ENCODE measurements at regions not wholly inside any gene's neighbourhood (a gene's known extent, or its start where the extent isn't known, plus 50 kb on each side); places are given as distances from the start of the nearest gene placed in this dataset.
"Not testable (repeated sequence)": the region's sequence is repeated elsewhere in the genome, so short reads cannot be mapped to it uniquely, and the experiment has no call there.

DNA sequence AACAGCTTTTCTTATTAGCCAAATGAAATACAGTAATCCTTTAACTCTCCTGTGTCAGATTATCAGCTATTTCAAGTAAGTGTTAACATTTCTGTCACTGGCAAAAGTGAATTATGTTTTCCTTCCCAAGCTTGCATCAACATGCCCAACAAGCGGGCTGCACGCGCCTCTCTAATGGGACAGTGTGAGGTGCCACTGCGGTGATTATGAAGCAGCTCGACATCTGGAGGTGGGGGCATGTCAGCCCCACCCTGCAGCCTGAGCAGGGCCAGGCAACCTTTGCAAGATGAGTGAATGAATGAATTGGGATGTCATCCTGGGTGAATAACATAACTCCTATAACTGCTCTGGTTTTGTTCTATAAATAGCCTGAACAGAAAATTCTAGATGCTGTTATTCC, 301.4 kb downstream of the ZNF326 start:
- no peak for DNase-seq (ENCODE audit: low spot score)

DNA sequence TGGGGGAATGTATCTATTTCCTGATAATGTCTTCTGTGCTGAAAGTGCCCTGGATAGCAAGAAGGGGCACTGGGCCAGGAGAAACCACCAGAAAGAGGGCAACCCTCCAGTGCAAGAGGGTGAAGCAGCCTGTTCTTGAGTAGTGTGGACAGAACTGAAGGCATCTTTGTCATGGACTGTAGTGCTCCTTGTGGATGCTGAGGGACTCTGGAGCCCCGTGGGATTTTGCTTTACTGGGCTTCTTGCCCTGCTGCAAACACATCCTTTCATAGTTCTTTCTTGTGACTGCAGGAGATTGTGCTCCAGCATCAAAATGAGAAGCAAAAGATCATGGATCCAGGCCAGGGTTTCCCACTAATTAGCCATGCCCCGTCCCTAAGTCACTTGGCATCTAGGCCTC, 300.6 kb downstream of the ZNF326 start:
- no peak for DNase-seq (ENCODE audit: low spot score)

GRCh38 chr1:90291431-90292216, 296.7 kb downstream of the ZNF326 start:
- no peak for DNase-seq (ENCODE audit: low spot score)

DNA sequence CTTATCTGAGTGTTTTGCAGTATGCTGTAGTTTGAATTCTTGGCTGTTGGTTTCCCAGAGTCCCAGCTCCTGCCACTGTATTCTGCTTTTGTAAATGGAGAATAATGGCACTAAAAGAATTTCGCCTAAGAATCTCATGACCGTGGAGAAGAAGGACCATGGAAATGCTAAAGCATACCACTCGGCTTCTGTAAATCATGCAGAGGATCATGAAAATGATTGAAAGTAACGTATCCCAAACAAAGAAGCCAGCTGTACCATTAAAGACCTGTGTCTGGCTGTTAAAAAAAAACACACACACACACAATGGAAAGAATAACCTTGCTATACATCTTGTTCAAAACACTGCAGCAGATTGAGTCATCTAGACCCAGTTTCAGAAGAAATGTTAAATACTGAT, 287.9 kb downstream of the ZNF326 start:
- DNase-seq (ENCODE audit: low spot score): no peak

DNA sequence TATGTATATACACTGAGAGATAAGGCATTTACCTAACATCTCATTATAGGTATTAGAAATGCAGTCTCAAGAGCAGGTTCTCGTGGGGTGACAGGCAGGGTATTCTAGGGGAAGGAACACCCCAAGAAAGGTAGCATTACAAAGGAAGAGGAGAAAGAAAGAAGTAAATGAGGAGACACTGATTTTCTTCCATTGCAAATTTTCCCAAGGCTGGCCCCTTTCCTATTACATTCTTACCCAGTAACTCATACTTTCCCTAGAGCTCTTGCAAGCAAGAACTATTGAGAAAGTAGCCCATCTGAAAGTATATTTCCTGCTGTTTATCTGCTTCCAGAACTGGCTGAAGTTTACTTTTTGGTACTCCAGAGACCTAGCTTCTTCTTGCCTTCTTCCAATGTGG, 287.0 kb downstream of the ZNF326 start:
- not testable (repeated sequence) for DNase-seq (ENCODE audit: low spot score)

GRCh38 chr1:90277270-90277669, 282.4 kb downstream of the ZNF326 start:
- DNase-seq (ENCODE audit: low spot score): no peak

GRCh38 chr1:90274376-90274775, 279.5 kb downstream of the ZNF326 start:
- DNase-seq (ENCODE audit: low spot score): peak; percentile 32

GRCh38 chr1:90273241-90273774, 278.4 kb downstream of the ZNF326 start:
- no peak for DNase-seq (ENCODE audit: low spot score)

DNA sequence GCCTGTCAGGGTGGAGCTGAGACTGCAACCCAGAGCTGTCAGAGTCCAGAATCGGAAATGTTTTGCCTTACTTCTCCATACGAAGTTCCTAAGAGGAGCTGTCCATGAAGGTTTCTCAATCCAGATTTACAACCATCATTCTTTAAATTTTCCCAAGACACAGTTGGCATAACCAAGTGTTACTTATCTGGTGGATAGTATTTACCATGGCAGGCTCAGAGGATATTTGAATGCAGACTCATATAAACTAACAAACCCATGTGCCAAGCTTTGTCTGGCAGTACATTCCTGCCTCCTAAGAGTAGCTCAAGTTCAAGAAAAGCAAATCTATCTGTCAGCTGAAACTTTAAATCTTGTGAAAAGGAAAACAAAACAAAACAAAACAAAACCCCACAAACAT, 267.9 kb downstream of the ZNF326 start:
- no peak for DNase-seq (ENCODE audit: low spot score)

DNA sequence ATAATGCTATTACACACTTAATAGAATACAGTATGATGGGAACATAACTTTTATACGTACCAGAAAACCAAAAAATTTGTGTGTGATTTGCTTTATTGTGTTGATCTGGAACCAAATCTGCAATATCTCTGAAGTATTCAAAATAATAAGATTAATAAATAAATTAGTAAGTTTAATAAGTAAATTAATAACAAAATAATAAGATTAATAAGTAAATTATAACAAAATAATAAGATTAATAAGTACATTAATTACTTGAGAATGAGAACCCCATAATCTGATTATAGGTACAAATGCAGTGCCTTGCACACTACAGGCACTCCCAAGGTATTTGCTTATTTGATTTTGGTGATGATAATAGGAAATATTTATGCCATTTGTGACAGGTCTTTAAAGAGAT, 267.4 kb downstream of the ZNF326 start:
- DNase-seq (ENCODE audit: low spot score): no peak

- DNase-seq (ENCODE audit: low spot score): no peak
Measured at GRCh38 chr1:90246069-90246468, 251.2 kb downstream of the ZNF326 start.

GRCh38 chr1:90236493-90236892, 241.6 kb downstream of the ZNF326 start:
- DNase-seq (ENCODE audit: low spot score): no peak

DNA sequence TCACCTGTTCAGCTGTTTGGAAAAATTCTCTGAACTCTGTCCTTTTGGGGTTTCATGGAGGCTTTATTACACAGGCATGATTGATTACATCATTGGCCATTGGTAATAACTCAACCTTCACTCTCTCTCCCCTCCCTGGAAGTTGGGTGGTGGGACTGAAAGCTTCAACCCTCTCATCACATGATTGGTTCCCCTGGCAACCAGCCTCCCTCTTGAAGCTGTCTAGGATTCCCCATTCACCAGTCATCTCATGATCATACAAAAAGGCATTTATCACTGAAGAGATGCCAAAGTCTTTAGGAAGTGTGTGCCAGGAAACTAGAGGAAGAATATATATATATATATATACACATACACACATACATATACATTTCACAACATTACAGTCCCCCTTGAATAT, 228.5 kb downstream of the ZNF326 start:
- DNase-seq (ENCODE audit: low spot score): no peak

- no peak for DNase-seq (ENCODE audit: low spot score)
Measured at GRCh38 chr1:90220941-90221693, 226.2 kb downstream of the ZNF326 start.

- no peak for DNase-seq (ENCODE audit: low spot score)
Measured at GRCh38 chr1:90220496-90220895, 225.6 kb downstream of the ZNF326 start.

GRCh38 chr1:90219166-90219871, 224.4 kb downstream of the ZNF326 start:
- not testable (repeated sequence) for DNase-seq (ENCODE audit: low spot score)

- DNase-seq (ENCODE audit: low spot score): no peak
Measured at GRCh38 chr1:90210633-90211491, 216.0 kb downstream of the ZNF326 start.

DNA sequence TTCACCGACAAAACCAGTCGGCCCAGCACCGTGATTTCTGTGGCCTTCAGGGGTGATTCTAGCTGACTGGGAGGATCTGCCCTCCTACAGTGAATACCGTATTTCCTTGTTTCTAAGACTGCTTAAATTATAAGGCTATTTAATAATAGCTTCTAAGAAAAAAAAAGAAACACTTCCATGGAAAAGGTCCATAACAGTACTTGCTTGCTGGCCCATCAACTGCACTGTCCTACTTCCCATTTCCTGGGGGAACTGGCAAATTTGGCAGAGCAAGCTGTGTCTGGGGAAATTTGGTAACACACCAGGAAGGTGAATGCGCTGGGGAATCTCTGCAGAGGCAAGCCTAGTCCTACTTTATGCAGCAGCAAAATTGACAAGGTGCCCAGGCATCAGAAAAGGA, 214.0 kb downstream of the ZNF326 start:
- no peak for DNase-seq (ENCODE audit: low spot score)

DNA sequence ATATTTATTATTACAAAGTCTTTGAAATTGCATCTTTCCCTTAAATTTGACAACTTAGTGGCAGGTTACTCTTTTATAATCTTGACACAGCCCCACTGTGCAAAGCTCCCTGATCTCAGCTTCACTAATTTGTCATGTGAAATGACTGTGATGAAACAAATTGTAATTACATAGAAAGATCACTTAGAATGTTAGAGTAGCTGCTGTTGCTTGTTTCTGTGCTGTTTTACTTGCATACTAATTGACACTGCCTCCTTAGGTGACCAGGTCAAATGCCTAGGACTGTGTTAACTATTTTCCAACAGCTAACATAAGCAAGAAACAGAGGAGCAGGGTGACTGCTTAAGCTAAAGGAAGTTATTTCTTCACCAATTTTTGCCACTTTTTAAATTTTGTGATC, 211.3 kb downstream of the ZNF326 start:
- no peak for DNase-seq (ENCODE audit: low spot score)

DNA sequence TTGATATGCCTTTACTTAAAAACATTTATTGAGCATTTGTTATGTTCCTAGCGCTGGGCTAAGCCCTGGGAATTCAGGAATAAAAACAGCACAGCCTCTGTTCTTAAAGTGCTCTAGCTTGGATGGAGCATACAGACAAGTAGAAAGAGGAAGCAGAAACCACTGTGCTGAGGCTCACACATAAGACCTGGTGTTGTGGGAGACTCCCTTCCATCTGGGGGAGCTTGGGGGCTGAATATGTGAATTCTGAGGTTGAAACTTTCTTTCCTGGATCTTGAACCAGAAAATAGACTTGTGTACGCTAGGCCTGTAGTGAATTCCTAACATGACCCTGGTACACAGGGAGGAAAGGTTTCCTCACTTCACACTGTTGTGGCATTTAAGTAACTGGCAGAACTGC, 209.9 kb downstream of the ZNF326 start:
- DNase-seq (ENCODE audit: low spot score): no peak

DNA sequence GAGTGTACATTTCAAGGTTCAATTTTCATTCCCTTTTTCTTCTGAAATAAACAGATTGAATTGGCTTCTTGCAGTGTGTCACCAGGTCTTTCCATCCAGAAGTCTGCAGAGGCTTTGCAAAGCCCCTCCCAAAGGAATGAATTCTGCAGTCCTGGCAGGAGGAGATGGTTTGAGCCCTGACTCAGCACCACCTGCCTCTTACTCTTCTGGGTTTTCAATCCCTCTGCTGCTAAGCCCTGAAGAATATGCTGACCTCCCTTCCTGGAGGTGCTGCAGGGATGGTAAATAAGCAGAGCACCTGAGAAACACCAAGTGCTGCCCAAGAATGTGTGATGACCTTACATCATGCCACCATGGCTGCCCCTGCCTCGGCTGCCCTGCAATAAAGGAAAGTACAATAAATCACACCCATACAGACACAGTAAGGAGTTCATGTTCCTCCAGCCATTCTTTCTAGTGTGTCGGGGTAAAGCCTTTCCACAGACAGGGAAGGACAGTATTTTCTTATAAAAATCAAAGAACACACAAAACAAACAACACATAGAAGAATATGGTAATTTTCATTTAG, 209.2 kb downstream of the ZNF326 start:
- no peak for DNase-seq (ENCODE audit: low spot score)

Measured in A172 (cell line).